HG03575 (cell line): ENCODE measurements at regions not wholly inside any gene's neighbourhood (a gene's known extent, or its start where the extent isn't known, plus 50 kb on each side); places are given as distances from the start of the nearest gene placed in this dataset.

Experiments
- ATAC-seq: cut with Tn5 transposase; IDR thresholded peaks from one replicate; pipeline ENCODE4 v1.9.1; 2021; ENCODE audit not compliant: unreplicated experiment, insufficient number of reproducible peaks, low FRiP score; ENCODE audit errors: extremely low read depth

DNA sequence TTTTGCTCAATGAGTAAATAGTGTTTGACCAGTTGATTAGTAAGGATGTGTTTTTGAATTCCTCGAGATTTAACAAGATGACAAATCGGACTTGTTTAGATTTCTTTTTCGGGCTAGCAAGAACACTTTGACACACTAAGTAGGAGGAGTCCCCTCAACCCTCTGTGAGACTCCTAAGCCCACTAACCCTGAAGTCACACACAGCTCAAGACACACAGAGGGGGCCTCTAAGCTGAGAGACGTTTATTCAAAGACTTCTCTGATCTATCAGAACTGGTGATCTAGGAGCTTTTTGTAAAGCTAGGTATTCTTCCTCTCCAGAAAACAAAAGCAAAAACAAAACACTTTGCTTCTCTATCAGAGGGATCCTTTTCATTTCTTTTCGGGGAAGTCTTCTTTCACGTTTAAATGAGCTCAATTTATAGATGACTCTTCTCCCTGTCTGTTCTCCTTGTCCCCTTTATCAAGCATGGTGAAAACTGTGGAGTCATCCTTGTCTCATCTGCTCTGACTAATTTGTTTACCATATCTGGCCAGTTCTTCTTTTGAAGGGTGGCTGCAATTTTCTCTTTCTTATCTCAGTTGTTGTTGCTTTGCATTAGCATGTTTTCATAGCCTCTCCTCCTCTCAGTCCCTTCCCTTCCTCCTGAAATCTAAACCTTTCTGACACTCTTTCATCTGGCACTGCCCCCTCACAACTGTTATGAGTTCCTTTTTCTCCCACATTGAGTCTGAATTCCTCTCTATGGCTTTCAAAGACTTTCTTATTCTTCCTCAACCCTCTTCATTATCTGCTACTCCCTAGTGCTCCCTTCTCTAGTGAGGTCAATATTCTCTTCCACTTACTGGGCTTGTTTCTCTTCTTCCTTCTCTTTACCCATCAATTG lies 68.5 kb upstream of the RAI14 start:
- no peak for ATAC-seq

DNA sequence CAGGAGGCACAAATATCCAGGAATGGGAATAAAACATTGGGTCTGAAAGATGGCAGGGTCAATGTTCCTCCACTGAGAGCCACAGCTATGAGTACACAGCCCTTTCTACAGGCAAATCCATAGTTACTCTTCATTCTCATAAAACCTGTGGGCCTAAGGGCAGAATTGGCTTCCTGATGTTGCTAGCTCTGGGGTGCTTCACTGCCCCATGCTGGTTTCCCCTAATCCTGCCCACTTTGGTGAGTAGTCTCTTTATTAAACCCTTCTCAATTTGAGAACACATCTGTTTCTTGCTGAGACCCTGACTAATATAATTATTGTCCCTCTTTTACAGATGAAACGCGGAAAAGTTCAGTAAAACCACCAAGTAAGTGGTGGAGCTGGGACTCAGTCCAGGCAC lies 66.3 kb upstream of the RAI14 start:
- ATAC-seq: no peak

- no peak for ATAC-seq
These were observed 64.4 kb upstream of the RAI14 start for GRCh38 chr5:34591723-34592122.

- no peak for ATAC-seq
These were observed 58.8 kb upstream of the RAI14 start for GRCh38 chr5:34597034-34598027.

DNA sequence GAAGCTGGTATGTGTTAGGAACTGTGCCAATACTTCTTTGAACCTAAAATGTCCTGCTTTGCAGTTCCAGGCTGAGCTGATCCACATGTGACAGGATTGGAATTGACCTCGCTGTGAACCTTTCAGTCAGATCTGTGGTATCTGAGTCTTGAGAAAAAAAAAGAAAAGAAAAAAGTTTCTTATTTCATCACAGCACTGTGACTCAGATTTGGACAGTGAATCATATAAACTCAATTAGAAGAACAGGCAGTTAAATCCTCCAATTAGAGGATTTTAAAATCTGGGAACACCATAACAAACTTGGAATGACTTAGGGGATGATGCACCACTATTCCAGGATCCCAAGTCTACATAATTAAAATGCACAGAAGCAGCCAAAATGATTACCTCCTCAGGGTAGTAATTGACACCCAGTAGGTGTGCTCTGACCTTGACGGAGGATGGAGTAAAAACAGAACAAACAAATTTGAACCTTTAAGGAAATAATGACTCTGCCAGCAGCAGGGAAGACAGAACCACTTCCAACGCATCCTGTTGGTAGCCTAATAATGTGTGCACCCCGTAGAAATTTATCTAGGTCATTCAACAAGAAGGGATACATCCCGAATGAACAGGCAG lies 57.8 kb upstream of the RAI14 start:
- no peak for ATAC-seq

- no peak for ATAC-seq
These were observed 56.5 kb upstream of the RAI14 start for GRCh38 chr5:34599471-34600117.

- no peak for ATAC-seq
These were observed 56.0 kb upstream of the RAI14 start for GRCh38 chr5:34600118-34600493.

DNA sequence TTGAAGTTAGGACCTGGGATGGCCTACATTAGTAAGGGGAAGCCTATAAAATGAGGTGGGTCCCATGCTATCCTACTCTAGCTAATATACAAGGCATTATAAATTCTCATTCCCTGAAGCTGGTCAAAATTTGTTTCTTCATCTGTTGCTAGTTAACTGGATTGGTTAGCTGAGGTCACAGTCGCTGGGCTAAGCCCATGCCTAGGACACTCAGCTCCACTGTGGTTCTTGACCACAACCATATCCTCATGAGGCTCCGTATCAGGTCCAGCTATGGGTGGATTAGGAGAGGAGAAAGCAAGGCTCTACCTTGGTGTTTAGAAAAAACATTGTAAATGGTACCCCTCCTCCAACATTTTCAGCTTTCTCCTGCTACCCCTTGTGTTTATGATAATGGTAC lies 52.8 kb upstream of the RAI14 start:
- no peak for ATAC-seq

DNA sequence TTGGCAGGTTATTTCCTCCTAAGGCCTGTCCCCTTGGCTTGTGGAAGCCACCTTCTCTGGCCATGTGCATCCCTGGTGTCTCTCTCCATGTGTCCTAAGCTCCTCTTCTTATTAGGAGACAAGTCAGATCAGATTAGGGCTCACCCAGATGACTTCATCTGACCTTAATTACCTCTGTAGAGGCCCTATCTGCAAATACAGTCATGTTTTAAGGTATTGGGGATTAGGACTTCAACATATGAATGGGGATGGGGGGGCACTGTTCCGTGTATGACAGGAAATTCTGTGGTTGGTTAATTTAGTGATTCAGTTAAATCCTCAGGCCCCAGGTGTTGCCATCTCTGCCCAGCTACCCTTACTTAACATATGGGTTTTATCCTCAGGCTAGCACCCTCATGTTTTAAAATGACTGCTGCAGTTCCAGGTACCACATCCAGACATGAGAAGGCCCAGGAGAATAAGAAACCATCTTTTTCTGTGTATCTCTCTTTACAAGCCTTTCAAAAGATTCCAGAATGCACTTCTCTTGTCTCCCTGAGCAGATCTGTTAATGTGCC lies 51.9 kb upstream of the RAI14 start:
- ATAC-seq: no peak

DNA sequence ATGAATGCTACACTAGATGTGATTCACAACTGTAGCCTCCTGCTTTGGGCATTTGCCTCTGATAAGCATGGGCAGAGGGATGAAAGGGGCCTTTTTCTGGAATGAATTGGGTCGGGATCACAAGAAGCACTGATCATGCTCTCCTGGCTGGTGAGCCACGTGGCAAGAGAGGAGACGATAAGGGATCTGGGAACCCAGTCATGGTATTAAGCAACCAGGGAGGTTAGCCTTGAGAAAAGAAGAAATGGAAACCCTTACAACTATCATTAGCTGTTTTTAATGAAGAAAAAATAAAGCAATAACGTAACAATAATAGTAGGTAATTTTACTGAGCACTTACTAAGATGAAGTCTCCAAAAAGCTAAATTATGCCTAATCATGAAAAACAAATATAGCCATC lies 50.0 kb upstream of the RAI14 start:
- ATAC-seq: no peak
